NOMO-1 (cell line): ENCODE measurements at regions not wholly inside any gene's neighbourhood (a gene's known extent, or its start where the extent isn't known, plus 50 kb on each side); places are given as distances from the start of the nearest gene placed in this dataset.
"Not testable (repeated sequence)": the region's sequence is repeated elsewhere in the genome, so short reads cannot be mapped to it uniquely, and the experiment has no call there.

Experiments
- DNase-seq, 2 experiments: peaks; one replicate each; lab custom pipeline; 2025; ENCODE audit not compliant: unreplicated experiment in 2 of 2; lab: John Stamatoyannopoulos, UW

DNA sequence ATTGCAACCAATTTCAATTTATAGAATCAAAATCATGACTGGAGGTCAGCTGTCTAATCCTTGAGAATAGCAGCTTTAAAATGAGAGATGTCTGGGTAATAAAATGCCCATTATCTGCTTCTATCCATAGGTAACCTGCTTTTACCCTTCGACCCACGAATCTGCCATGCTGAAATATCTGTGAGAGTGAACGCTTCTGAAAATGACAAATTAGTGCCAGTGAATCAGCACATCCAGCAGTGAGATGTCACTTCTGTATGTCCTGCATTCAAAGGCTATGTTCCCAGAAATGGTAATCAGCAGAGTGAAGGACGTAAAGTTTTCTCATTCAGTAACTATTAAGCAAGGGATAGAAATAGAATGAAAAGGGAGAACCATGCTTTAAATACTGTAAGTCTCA is 532.4 kb upstream of the ITGA1 start:
- no peak for DNase-seq

DNA sequence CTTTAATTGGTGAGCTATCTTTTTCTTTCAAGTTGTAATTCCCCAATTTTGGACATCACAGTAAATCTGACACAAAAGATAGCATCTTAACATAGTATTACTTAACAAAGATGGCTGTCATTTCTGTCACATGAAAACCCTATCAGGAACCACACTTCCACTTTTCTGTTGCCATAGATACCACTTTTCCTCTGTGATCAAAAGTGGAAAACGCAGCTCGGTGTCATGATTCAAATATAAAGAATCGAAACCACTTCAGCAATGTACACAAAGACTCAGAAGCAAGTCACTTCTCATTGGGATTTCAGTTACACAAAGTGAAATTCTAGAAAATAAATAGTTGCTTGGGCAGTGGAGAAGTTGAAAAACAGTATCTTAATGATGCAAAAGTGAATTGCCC is 524.9 kb upstream of the ITGA1 start:
- DNase-seq = no peak

DNA sequence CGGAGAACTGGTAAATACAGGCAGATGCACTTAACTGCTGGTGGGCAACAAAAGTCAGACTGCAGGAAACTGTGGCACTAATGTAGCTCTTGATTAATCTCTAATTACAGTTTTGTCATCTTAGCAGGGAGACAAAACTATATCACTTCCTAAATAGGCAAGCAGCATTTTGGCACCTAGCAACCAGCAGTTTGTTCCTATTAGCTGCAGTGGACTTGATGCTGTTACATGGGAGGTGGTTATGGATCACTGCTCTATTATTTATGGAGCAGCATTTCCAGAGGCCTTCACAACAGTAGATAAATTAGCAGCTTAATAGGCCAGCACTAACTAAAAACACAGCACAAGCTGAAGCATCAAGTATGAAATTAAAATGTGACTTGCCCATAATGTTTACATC is 518.3 kb upstream of the ITGA1 start:
- no peak for DNase-seq

DNA sequence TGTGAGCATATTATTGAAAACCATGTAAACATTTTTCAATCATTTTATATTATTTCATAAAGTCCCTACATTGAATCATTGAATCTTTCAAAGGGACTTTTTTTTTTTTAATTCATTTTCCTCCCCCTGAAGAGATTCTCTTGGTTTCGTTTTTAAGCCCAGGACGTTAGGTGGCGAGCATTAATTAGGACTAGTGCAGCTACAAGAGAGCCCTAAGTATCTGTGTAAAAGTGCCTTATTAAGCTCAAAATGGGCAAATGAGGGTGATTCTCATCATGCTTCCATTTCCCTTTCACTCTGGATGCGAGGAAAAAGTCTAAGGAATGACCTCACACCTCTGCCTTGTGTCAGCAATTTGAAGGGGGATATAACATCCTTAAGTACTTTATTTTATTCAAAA is 517.9 kb upstream of the ITGA1 start:
- DNase-seq = no peak

DNA sequence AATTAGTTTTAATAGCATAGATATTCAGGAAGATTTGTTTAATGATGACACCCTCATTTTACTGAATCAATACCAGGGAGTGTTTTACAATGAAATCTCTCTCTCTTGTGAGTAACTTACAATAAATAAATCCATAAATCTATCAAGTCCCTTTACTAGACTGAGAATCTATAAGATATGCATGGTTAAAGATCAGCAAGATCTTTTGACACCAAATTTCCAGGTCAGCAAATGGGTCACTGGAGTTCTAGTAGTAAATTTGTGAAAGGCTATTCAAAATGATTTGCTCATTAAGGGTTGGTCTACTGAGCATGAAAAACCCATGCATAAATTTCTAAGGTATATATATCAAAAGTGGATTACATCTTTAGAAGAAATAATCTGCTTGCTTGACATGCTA is 512.1 kb upstream of the ITGA1 start:
- no peak for DNase-seq

DNA sequence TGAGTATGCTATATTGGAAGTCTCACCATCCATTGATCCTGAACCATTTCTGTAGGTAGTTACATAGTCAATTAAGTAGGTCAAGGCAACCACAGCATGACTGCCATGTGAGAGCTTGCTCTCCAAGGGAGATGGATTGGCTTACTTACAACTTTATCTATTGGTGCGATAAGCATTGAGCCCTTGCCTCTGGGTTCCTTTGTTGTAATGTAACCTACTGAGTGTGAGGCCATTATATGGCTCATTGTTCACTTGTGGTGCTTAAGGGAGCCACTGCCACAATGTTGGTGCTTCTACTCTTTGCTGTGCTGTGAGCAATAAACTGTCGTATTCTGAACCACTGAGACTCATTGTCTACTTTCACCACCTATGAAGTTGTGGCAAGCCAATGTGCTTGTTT is 510.6 kb upstream of the ITGA1 start:
- no peak for DNase-seq

DNA sequence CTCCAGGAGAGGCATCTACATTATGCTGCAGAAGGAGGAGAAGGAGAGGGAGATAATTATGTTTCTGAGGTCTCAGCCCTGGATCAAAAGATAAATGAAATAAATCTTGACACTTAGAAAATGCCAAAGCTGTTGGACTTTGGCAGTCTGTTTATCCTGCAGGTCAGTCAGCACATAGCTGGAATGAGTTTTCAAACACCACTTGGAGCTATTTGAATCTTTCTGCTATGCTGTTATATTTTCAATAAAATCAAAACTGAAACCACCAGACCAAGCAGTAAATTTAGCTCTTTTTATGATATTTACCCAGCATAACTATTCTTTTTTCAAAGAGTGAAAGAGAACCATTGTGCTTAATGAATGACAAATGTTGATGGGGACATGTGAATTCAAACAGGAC is 505.1 kb upstream of the ITGA1 start:
- no peak for DNase-seq

DNA sequence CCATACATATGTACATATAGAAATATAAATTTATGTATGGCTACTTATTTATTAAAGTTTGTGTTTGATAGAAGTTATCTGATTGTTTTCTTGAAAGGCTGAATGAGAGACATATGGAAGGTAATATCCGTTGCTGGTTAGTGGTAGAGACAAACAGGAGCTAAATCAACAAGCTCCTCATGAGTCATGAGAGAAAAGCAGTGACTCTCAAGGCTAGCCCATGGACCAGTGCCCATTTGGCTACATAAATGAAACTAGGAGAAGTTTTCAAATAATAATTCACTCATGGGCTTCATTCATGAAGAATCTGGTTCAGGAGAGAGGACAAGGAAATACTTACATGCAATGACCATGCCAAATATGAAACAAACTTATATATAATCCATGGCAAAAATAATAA is 504.5 kb upstream of the ITGA1 start:
- no peak for DNase-seq

DNA sequence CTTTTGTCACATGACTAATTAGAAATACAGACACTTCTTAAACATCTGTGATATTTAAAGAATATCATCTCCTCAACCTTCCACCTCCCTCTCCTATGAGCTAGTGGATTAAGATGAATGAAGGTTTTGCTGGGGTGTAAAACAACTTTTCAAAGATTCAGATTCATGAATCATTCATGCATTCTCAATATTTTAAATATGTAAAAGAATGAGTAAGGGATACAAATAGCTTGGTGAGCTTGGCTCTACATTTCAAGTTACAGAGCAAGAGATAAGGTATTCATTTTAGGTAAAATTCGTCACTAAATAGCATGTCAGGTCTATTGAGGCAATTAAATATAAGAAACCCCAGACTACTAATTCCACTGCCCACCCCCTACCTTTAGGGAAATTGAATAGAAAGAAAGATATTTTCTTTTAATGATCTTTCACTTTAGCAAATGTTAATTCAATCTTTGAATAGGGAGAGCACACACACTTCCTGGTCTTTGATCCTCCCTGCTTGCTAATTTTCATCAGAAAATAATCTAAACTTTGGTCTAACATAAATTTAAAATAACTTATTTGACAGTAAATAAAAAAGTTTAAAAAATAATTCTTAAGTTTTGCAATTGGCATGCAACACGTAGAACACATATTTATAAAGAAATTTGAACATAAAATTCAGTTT is 486.9 kb upstream of the ITGA1 start:
- no peak for DNase-seq

DNA sequence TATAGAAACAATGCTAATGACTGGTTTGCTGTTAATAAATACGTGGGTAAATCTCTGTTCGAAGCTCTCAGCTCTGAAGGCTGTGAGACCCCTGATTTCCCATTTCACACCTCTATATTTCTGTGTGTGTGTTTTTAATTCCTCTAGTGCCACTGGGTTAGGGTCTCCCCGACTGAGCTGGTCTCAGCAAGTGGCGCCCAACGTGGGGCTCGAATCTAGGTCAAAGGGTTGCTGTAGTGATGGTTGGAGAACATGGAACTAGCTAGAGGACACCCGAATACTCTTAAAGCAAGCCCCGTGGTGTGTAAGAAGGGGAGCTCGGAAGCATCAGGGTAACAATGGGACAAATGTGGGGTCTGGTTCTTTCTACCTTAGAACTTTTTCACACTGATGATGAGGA is 482.9 kb upstream of the ITGA1 start:
- DNase-seq = not testable (repeated sequence)

DNA sequence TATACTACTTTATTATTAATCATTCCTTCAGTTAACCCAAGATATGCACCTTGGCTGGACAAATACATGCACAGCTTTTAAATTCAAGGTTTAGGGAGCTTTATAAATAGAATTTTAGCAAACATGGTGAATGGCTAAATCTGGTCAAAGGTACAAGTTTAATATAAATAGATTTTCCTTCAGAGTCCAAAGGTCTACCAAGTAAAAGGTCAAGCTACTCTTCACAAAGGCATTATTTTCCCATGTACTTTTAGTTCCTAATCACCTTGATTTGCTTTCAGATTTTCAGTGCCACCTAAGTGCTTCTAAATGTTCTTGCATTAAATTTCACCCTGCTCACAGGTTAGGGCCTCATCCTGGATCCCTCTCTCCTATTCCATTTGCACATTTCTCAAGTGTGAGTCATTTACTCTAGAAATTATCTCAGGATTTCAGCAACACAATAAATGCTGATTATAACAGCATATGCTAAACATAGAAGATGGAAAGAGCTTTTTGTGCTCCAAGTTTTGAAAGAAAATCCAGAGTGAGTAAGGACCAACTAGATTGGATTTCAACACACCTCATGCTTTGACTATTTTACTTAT is 459.4 kb upstream of the ITGA1 start:
- DNase-seq = no peak

DNA sequence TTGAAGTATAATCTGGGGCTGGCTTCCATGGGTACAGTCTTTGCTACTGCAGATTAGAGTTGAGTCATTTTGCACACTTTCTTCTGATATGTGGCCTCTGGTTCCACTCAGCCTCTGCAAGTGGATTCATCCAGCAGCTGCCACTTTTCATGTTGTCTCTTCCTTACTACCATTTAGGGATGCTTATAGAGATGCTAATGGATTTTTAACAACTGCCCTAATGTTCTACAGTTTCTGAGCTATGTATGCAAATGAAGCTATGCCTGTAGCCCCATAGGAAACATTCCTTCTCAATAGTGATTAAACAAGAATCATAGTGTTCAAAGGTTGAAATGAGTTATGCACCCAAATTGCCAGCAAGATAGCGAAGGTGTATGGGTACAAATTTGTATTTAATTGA is 456.0 kb upstream of the ITGA1 start:
- DNase-seq = no peak

DNA sequence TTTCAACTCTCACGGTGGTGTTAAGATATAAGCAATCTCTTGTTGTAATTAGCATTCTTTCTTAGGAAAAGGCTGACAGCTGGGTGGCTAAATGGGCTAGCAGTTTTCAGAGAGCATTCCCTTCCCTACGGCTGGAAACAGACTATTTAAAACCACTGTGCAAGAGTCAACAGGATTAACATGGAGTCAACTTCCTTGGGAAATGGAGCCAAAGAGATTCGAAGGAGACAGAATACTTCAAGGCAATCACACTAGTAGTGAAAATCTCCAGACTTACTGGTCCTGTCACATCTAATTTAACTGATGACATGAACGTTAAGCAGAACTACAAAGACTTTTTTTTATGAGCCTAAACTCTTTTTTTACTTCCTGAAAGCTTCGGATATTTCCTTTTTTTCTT is 453.3 kb upstream of the ITGA1 start:
- DNase-seq = no peak

DNA sequence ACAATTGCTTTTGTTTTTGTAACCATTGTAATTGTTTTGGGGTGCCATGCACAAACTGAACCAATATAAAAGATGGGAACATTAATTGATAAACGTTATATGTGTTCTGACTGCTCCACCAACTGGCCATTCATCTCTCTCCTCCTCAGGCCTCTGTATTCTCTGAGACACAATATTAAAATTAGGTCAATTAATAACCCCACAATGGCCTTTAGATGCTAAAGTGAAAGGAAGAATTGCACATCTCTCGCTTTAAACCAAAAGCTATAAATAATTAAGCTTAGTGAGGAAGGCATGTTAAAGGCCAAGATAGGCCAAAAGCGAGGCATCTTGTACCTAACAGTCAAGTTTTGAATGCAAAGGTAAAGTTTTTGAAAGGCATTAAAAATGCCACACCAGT is 448.4 kb upstream of the ITGA1 start:
- no peak for DNase-seq

DNA sequence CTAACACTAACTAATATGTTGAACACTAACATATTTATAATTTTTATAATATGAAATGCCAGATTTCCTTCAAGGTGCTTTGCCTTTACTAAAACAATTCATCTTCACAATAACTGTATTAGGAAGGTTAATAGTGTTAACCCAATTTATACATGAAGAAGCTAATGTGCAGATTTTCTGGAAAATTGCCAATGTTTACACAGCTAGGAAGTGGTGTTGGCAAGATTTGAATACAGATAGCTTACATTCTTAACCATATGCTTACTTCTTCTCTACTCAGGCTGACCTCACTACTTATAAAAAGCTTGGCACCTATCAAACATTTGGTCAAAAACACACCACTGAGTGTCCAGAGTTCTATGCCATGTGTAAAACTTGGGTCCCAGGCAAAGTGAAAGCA is 445.4 kb upstream of the ITGA1 start:
- no peak for DNase-seq

DNA sequence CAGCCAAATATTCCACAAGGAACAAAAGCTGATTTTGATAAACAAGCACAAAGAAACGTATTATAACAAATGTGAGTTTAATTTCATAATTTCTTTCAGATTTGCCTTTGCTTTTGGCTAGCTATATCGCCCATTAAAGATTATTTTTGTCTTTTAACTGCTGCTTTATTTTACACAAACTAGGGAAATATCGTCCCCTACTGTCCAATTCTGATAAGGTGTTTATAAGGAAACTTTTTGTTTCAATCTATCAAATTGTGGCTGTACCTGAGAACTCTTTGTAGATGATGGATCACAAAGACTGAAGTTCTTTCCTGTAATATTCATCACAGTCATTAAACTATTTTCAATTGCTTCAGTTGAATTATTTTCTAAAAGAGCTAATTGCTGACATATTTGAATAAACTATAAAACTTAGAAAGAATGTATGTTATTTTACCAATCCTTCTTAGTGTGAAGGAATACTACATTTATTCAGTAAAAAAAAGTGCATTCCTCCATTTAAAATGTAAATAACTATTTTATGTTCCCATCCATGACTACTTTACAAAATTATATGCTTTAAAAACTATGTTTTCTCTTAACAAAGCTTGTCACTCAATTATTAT is 431.3 kb upstream of the ITGA1 start:
- DNase-seq = no peak

DNA sequence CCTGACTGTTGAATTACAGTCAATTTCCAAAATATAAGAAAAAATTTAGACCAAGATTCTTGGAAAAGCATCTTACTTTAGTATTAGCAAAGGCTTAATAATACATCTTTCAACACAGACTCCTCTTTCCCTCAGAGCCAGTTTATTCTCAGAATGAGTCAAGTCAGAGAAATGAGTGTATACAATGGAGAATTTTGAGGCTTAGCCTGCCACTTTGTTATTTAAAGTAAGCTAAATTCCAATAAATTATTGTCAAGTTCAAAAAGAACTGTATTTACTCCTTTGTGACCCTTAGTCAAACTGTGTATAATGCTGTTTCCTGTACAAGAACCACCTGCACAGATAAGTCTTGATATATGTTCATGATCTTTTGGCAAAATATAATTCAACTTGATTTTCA is 428.5 kb upstream of the ITGA1 start:
- DNase-seq = no peak

DNA sequence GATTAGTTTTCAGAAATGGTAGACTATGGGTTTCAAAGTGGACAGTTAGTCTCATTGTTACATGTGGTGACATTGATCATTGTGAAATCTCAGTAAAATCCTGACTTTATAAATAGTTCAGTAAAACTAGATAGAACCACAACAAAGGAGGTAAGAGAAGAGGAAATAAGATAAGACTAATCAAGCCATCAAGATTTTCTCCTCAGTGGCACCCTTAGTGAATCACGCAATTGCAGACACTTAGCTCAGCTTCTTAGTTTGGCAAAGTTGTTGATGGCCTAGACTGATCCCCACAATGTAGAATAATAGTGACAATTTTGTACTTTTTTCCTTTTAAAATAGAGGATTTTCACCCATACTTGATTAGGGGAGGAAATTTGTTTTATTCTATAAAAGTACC is 426.7 kb upstream of the ITGA1 start:
- DNase-seq = no peak

DNA sequence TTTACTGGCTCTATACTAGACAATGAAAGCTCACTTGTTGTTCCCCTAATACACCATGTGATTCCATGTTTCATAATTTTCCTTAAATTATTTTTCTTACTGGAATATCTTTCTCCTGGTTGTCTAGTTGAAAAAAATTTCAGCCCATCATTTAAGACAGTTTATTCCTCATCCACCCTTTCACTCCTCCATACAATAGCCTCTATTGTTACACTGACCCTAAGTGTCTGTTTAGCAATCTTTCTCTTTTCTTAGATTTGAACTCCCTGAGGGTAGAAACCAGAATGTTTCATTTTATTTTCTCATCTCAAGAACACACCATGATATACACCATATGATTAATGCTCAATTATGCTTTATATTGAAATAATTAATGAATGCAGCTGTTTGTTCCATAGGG is 413.4 kb upstream of the ITGA1 start:
- DNase-seq = no peak

DNA sequence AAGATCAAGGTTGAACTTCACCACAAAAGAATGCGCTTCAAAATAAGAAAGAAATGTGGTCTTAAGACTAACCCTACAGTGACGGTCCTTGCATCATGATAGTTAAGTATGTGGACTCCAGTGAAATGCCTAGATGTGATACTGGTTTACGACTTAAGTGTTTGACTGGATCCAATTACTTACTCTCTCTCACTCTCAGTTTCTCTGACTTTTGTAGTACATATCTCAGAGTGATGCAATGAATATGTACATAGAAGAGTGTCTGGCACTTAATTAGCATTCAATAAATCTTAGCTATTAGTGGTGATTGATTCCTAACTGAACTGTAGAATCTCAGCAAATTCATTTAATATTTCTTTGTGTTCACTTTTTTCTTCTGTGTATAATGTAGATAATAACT is 411.7 kb upstream of the ITGA1 start:
- no peak for DNase-seq

DNA sequence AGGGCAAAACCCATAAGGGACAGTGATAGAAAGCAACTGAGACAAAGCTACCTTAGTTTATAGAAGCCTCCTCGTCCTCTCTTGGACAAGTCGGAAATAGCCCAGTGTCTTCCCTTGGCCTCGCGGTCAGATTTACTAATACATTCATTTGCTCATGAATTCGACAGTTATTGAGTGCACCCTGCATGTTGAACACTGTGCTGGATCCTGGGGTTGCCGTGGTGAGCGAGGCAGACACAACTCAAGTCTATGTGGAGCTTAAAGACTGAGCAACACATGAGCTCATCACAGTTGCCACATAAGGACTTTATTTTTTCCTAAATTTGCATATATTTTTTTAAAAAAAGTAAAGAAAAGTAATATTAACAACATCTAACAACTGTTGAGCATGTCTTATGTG is 411.1 kb upstream of the ITGA1 start:
- no peak for DNase-seq

DNA sequence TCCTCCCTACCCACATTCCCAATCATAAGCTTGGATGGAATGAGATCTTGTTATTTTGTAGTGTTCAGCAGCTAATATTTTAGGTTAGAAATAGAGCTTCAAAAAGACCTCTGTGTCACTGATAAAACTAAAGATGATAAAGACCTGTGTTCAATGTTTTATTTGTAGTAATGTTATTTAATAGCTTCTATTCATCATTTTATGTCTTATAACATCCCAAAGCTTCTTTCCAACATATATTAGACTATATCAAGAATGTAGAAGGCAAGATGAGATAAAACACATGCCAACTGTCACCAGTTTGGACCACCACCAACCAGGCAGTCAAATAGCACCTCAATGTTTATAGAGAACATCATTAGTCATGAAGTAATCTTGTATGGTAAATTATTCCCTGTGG is 409.5 kb upstream of the ITGA1 start:
- no peak for DNase-seq

DNA sequence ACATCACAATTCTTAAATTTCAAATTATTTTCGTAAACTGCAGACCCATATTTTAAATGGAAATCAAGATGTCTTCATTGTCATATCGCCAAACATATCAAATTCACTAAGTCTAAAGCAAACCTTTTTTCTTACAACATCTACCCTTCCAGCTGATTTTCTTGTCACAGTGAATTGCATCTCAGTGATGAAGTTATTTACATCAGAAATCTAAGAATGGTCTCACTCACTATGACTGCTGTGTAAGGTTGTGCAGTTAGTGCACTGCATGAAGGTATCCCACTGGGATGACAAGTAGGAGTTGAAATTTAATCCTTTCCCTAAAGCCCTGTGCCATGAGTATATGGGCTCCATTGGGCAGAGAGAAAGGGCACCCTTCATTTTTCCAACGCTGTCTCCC is 399.4 kb upstream of the ITGA1 start:
- no peak for DNase-seq
